ENCODE measurements at regions not wholly inside any gene's neighbourhood (a gene's known extent, or its start where the extent isn't known, plus 50 kb on each side); places are given as distances from the start of the nearest gene placed in this dataset.

- H3K27ac ChIP-seq = no peak overlapping the region
- TF ChIP-seq CTCF (conservative IDR thresholded peaks at IDR 0.05) = no peak
These were observed 181.5 kb upstream of the PODXL start for GRCh38 chr7:131737746-131738465.

- TF ChIP-seq CTCF (conservative IDR thresholded peaks at IDR 0.05) = no peak
- peak overlapping the region; percentile 49; the same call in 1 of the 2 replicates for H3K27ac ChIP-seq
These were observed 178.7 kb upstream of the PODXL start for GRCh38 chr7:131735101-131735500.

GRCh38 chr7:131733604-131734003 is 177.2 kb upstream of the PODXL start:
- no peak overlapping the region for H3K27ac ChIP-seq
- no peak for TF ChIP-seq CTCF (conservative IDR thresholded peaks at IDR 0.05)

GRCh38 chr7:131727189-131727588 is 170.8 kb upstream of the PODXL start:
- no peak for TF ChIP-seq CTCF (conservative IDR thresholded peaks at IDR 0.05)
- no peak overlapping the region for H3K27ac ChIP-seq

- H3K27ac ChIP-seq = no peak overlapping the region
- no peak for TF ChIP-seq CTCF (conservative IDR thresholded peaks at IDR 0.05)
These were observed 170.3 kb upstream of the PODXL start for GRCh38 chr7:131726686-131727085.

GRCh38 chr7:131726031-131726430 is 169.6 kb upstream of the PODXL start:
- TF ChIP-seq CTCF (conservative IDR thresholded peaks at IDR 0.05) = no peak

GRCh38 chr7:131724776-131725345 is 168.4 kb upstream of the PODXL start:
- H3K27ac ChIP-seq = no peak overlapping the region
- TF ChIP-seq CTCF (conservative IDR thresholded peaks at IDR 0.05) = no peak

More at GRCh38 chr7:131726031-131726430, 169.6 kb upstream of the PODXL start:
- no peak overlapping the region for H3K27ac ChIP-seq
